HG02885 (cell line): ENCODE measurements at regions not wholly inside any gene's neighbourhood (a gene's known extent, or its start where the extent isn't known, plus 50 kb on each side); places are given as distances from the start of the nearest gene placed in this dataset.
"Not testable (repeated sequence)": the region's sequence is repeated elsewhere in the genome, so short reads cannot be mapped to it uniquely, and the experiment has no call there.

Experiments used
- ATAC-seq: cut with Tn5 transposase; IDR thresholded peaks from one replicate; pipeline ENCODE4 v1.9.1; 2021; ENCODE audit warnings: mild to moderate bottlenecking; ENCODE audit not compliant: unreplicated experiment, poor library complexity

GRCh38 chr2:7140306-7140705, 223.1 kb downstream of the RNF144A start:
- no peak for ATAC-seq

DNA sequence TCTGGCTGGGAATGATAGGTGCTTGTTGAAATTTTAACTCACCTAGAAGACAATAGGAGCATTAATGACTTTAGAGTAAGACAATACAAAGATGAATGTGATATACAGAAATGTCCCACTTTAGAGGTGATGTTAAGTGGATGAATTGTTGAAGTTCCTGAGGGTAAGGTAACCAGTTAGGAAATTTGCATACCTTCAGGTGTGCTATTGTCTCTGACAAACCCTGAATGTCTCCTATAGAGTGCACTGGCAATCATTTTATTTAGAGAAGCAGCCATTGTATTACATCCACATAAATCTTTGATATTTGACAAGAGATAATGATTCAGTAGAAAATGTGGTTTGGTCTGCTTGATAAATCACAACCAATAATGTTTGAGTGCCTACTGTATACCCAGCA, 228.5 kb downstream of the RNF144A start:
- no peak for ATAC-seq

DNA sequence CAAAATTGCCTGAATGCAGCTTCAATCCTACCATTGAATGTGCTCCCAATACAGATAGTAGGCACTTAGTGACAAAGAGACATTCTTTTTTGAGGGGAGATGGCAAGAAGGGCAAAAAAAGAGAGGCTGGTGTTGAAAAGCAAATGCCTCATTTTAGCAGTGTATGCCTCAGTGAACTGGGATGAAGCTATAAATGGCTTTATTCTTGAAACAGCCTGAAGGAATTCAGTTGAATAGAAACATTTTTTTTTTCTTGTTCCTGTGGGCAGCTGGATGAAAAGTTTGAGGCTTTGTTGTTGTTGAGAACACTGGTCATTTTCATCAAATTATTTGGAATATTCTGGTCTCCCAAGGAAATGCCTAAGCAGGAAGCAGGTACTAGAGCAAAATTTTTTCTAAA, 228.9 kb downstream of the RNF144A start:
- no peak for ATAC-seq

GRCh38 chr2:7154656-7155055, 237.4 kb downstream of the RNF144A start:
- no peak for ATAC-seq

DNA sequence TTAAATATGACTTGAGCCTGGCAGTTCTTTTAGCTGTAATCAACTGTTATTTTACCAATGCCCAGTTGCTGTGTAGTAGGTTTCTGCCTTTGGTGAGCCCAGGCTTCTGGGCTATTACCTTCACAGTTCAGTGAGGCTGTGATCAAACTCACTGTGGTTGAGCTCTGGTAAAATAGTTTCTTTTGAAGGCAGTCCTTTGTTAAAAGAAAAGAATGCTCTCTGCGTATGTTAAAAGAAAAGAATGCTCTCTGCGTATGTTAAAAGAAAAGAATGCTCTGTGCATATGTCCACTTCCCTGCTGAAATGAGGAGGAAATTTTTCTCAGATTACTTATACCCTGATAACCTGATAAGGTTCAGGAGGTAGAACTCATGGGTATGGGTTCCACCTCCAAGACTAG, 244.3 kb downstream of the RNF144A start:
- ATAC-seq: no peak

- no peak for ATAC-seq
Observed at GRCh38 chr2:7165736-7166135, 248.5 kb downstream of the RNF144A start.

GRCh38 chr2:7167801-7168411, 250.7 kb downstream of the RNF144A start:
- ATAC-seq: no peak

DNA sequence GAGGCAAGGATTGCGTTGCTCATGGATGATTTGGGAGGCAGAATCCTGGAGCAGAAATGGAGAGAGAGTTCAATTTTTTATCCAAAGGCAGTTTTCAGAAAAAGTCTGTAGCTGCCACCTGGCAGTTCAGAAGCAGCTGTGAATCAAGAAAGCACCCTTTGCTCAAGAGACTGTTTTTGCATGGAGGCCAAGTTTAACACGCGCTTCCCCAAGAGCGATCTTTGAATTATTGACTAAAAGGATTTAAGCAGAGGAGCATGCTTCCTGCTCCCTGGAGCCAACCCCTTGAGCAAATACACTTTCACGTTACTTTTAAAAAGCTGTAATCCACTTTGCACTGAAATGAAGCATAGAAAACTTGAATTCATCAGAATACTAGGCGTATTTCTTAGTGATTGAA, 252.4 kb downstream of the RNF144A start:
- ATAC-seq: no peak

DNA sequence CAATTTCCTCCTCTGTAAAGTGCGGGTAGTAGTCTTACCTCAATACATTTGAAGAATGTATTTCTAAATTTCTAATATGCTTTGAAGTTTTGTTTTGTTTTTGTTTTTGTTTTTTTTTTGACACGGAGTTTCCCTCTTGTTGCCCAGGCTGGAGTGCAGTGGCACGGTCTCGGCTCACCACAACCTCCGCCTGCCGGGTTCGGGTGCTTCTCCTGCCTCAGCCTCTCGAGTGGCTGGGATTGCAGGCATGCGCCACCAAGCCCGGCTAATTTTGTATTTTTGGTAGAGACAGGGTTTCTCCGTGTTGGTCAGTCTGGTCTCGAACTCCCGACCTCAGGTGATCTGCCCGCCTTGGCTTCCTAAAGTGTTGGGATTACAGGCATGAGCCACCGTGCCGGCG, 261.8 kb downstream of the RNF144A start:
- not testable (repeated sequence) for ATAC-seq

DNA sequence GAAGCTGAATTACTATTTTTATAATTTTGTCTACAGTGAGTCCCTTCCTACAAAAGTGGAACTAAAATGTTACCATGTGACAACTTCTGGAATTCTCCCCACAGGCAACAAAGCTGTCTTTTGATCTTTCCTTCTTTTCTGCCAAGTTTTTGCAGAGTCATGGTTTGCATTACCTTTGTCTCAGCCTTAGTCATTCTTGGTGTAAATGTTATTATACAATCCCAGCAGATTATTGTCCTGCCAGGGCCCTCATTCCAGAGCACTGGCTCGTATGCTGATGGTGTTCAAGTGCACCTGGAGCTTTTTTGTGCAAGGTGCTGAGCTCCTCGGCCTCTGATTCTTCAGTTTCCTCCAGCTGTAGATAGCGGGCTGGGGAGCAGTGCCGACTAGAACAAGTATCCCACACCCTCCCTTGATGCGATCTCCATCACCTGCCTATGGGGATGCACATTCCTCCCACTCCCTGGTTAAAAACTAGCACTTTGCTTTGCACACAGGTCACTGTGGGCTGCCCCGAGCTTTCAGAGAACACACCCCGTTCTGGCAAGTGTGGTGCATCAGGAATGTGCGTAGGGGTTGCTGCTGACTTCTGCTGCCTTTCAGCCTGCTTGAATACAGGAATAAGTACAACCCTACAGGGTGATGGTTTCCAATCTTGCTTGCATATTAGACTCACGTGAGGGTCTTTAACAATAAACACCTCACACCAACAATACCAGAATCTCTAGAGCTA, 263.6 kb downstream of the RNF144A start:
- no peak for ATAC-seq

DNA sequence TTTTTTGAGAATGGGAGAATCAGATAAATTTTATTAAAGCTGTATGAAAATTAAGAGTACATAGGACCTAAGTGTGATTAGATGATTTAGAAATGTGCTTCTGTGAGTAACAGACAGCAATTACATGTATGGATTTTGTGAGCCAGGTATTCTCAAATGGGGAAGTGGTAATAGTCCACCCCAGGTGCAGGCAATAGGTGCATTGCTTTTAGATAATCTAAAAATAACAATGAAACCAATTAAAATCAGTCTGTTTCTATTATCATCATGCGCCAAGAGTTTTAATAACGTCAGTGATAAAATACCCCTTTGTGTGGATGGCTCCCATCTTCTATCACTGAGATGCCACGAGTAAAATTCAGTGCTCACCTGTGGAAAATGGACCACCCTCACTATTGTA, 265.3 kb downstream of the RNF144A start:
- ATAC-seq: no peak

DNA sequence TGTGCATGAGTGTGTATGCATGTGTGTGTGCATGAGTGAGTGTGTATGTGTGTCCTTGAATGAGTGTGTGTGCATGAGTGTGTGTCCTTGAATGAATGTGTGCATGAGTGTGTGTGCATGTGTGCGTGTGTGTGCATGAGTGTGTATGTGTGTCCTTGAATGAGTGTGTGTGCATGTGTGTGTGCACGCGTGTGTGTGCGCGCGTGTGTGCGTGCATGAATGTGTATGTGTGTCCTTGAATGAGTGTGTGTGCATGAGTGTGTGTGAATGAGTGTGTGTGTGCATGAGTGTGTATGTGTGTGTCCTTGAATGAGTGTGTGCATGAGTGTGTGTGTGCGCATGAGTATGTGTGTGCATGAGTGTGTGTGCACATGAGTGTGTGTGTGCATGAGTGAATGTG, 271.9 kb downstream of the RNF144A start:
- ATAC-seq: no peak

DNA sequence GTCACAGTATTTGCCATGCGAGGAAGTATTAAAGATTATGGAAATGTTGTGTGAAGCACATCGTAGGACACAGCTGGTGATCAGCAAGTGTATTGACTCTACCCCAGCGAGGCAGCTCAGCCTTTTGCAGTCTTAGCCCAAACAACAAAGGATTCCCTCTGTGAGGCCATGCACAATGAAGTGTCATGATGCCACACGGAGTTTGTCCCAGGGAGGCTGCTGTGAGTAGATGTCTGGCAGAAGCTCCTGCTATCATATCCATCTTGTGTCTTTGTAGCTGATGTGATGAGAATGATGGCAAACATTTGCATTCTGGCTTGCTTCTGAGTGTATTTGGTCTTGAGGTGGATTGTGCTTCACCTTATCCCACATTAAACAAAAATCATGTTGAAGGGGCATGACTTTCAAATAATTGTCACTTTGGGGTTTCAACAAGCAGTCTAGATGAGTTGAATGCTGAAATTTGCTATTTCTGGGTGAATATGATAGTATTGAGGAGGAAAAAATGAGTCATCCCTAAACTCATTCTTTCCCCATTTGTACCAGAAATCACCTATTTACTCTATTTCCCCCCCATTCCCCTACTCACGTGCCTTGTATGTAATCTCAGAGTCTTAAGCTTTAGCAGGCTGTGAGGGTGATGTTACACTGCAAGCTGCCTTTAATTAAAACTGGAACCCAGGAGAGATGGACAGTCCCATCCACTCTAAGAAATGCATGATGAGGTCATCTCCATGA, 273.5 kb downstream of the RNF144A start:
- no peak for ATAC-seq

DNA sequence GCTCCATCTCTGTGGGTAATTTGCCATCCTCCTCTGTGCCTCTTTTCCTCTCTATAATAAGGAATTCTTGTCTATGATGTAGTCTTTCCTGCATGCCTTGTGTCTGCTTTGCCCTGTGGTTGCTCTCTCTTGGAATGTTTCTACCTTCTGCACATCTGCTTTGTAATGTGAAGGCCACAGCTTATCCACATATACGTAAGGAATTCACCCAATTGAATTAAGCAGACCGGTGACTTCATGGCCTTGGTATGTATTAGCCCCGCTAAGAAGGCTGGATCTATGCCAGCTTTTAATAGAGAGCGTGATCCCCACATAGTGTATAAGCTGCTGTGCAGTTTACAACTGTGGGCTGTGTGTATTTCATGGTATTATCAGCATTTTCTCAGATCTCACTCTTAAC, 274.7 kb downstream of the RNF144A start:
- no peak for ATAC-seq

DNA sequence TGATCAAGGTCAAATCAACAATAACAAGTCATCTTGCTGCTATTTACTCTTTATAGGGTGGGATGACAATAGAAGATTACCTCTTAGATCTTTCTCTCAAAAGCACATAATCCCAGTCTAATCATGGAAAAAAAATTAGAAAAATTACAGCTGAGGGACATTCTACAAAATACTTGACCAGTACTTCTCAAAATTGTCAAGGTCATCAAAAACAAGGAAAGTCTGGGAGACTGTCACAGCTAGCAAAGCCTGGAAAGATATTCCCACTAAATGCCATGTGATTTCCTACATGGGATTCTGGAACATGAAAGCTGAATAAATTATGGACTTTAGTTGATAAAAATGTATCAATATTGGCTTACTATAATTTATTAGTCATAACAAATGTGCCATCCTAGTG, 276.2 kb downstream of the RNF144A start:
- no peak for ATAC-seq

- no peak for ATAC-seq
Observed at GRCh38 chr2:7194950-7195349, 277.7 kb downstream of the RNF144A start.

- no peak for ATAC-seq
Observed at GRCh38 chr2:7196883-7197282, 279.7 kb downstream of the RNF144A start.

- no peak for ATAC-seq
Observed at GRCh38 chr2:7201851-7202250, 284.6 kb downstream of the RNF144A start.

GRCh38 chr2:7203056-7203467, 285.9 kb downstream of the RNF144A start:
- ATAC-seq: no peak

DNA sequence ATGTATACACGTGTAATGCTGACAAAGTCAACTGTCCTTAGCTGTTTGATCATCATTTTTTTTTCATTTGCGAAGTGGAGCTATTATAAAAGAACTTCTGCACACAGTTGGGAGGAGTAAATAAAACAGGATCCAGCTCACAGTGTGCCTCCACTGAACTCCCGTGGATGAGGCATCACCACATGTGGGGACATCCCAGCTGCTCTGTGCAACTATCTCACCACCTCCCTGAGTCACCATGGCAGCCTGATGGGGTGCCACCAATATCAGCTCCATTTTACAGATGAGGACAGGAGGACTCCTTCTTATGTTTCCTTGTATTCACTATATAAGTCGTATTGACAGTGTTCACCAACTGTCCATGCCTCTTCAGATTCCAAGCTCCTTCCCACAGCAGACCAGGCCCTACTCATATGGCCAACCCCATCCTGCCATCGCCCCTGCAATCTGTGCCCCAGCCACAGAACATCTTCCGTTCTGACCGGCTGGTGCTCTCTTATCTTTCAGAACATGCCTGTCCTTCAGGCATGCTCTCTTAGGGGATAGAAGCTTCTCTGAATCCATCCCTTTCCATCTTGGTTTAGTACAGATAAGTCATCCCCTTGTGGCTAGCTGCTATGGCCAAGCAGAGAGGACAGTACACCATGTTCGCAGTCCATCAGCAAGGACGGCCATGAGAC, 288.1 kb downstream of the RNF144A start:
- ATAC-seq: no peak
